ENCODE measurements at regions not wholly inside any gene's neighbourhood (a gene's known extent, or its start where the extent isn't known, plus 50 kb on each side); places are given as distances from the start of the nearest gene placed in this dataset.
"Not testable (repeated sequence)": the region's sequence is repeated elsewhere in the genome, so short reads cannot be mapped to it uniquely, and the experiment has no call there.

DNA sequence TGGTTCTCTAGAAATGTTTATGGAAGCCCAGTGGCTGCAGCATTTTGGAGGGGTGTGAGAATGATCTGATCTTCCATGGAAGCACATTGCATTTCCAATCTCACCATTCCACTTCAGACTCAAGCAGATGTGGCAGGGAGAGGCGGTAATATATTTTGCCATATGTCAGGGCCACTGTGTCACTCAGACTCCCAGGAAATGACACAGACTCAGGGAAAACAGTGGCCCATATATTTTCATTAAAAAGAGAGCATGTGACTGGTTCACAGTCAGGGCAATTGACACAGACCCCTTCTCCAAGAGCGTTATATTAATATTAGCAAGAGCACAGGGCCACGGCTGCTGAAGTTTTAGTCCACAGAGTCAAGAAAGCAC, 149.3 kb upstream of the NRP1 start:
- H3K4me3 ChIP-seq (ENCODE audit: low read depth, low read length), result no peak overlapping the region
- DNase-seq (ENCODE audit: low read depth), result no peak

GRCh38 chr10:33483124-33483815, 148.8 kb upstream of the NRP1 start:
- no peak for TF ChIP-seq CTCF (IDR thresholded peaks at IDR 0.05; ENCODE audit: low read depth, low read length, missing control alignments)
- no peak overlapping the region for H3K4me3 ChIP-seq (ENCODE audit: low read depth, low read length)
- DNase-seq (ENCODE audit: low read depth), result no peak

More for the DNA sequence above, 149.3 kb upstream of the NRP1 start:
- TF ChIP-seq CTCF (IDR thresholded peaks at IDR 0.05; ENCODE audit: low read depth, low read length, missing control alignments), result no peak

DNA sequence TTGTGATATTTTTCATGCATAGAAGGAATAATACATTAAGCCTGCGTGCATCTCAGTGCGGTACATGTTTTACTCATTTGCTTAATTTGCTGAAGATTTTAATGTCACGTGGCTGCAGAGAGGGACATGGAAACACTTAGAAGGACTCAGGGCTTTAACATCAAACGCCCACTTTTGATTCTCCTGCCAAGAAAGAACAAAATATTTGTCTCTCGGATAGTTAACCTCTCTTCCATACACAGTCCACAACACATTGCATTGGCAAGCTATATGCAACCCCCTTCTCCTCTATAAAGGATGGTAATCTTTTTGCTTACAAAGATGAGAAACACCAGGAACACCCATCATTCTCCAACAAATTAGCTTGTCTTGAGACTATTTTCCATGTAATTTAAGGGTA, 148.0 kb upstream of the NRP1 start:
- DNase-seq (ENCODE audit: low read depth), result no peak

DNA sequence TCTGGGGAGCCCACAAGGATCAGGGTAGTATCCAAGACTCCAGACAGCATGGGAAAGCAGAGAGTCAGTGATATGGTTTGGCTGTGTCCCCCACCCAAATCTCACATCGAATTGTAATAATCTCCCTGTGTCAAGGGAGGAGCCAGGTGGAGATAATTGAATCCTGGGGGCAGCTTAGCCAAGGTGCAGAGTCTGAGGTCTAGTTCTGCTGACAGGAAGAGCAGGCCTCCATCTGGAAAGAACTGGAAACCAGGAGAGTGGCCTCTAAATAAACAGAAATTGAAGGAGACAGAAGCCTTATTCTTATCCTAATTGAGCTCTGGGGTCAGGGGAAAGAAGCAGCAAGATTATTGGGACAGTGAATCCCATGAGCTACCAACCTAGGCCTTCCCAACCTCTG, 146.7 kb upstream of the NRP1 start:
- TF ChIP-seq CTCF (IDR thresholded peaks at IDR 0.05; ENCODE audit: low read depth, low read length, missing control alignments), result no peak
- H3K4me3 ChIP-seq (ENCODE audit: low read depth, low read length), result no peak overlapping the region
- no peak for DNase-seq (ENCODE audit: low read depth)

More for the DNA sequence above, 148.0 kb upstream of the NRP1 start:
- H3K4me3 ChIP-seq (ENCODE audit: low read depth, low read length), result no peak overlapping the region
- no peak for TF ChIP-seq CTCF (IDR thresholded peaks at IDR 0.05; ENCODE audit: low read depth, low read length, missing control alignments)

DNA sequence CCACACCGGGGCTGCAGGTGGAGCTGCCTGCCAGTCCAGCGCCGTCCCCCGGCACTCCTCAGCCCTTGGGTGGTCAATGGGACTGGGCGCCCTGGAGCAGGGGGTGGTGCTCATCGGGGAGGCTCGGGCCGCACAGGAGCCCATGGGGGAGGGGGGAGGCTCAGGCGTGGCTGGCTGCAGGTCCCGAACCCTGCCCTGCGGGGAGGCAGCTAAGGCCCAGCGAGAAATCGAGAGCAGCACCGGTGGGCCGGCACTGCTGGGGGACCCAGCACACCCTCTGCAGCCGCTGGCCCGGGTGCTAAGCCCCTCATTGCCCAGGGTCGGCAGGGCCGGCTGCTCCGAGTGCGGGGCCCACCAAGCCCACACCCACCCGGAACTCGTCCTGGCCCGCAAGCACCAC, 145.9 kb upstream of the NRP1 start:
- not testable (repeated sequence) for H3K4me3 ChIP-seq (ENCODE audit: low read depth, low read length); DNase-seq (ENCODE audit: low read depth)

- TF ChIP-seq CTCF (IDR thresholded peaks at IDR 0.05; ENCODE audit: low read depth, low read length, missing control alignments), result no peak
- no peak for DNase-seq (ENCODE audit: low read depth)
- H3K4me3 ChIP-seq (ENCODE audit: low read depth, low read length), result no peak overlapping the region
Observed at GRCh38 chr10:33478675-33479125, 144.2 kb upstream of the NRP1 start.

DNA sequence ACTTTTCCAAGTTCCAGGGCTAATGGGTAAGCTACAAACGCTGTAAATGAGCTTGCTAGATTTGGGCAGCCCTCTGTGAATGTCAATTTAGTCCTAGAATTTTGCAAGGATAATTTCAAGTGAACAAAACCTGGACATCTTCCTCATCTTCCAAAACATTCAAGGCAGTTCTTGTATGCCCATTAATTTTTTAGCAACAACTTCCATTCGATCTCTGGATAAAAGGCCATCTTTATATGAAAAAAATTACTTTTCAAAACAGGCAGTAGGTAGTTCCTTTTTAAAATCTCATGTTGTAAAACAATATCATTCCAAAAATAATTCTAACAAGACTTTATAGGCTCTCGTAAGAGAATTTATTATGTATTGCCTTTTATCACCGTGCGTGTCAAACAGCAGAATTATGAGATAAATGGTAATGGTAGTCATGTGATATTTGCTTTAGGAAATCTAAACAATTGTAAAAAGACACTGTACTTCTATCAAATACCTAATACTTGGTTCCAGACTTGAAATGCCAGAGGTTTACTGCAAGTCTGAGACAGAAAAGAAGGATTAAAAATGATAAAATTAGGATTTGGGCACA, 143.7 kb upstream of the NRP1 start:
- H3K4me3 ChIP-seq (ENCODE audit: low read depth, low read length), result no peak overlapping the region
- TF ChIP-seq CTCF (IDR thresholded peaks at IDR 0.05; ENCODE audit: low read depth, low read length, missing control alignments), result no peak
- DNase-seq (ENCODE audit: low read depth), result no peak
